ENCODE measurements at regions not wholly inside any gene's neighbourhood (a gene's known extent, or its start where the extent isn't known, plus 50 kb on each side); places are given as distances from the start of the nearest gene placed in this dataset.
A peak's percentile ranks its signal among the peaks of the same experiment; 100 is the strongest.

- TF ChIP-seq ETV1 (tag; conservative IDR thresholded peaks at IDR 0.05; ENCODE audit: low read depth) (0 out of 2 replicates have a peak, but pooled peaks have one; percentile 21), RBBP5 (IDR thresholded peaks at IDR 0.05; ENCODE audit: borderline replicate concordance, insufficient read depth, low read length, poor library complexity, severe bottlenecking) (peak; percentile 32), ZBTB12 (CRISPR knock-in tag; IDR thresholded peaks at IDR 0.05) (0 out of 2 replicates have a peak, but pooled peaks have one; percentile 36), ERF (CRISPR knock-in tag; IDR thresholded peaks at IDR 0.05) (0 out of 2 replicates have a peak, but pooled peaks have one; percentile 26), MYBL2 (IDR thresholded peaks at IDR 0.05; ENCODE audit: low read depth) (no peak), MYBL2 (CRISPR knock-in tag; IDR thresholded peaks at IDR 0.05; ENCODE audit: borderline replicate concordance) (no peak), JUNB (CRISPR knock-in tag; conservative IDR thresholded peaks at IDR 0.05) (no peak), ZBTB9 (CRISPR knock-in tag; IDR thresholded peaks at IDR 0.05) (0 out of 2 replicates have a peak, but pooled peaks have one; percentile 29), ATF4 (CRISPR knock-in tag; IDR thresholded peaks at IDR 0.05) (0 out of 2 replicates have a peak, but pooled peaks have one; percentile 42), ATF7 (IDR thresholded peaks at IDR 0.05) (peak; percentile 61; the same call in 1 of the 2 replicates), DEAF1 (CRISPR knock-in tag; IDR thresholded peaks at IDR 0.05) (peak; percentile 44; the same call in 1 of the 2 replicates), ZNF41 (CRISPR knock-in tag; conservative IDR thresholded peaks at IDR 0.05) (peak; percentile 75; the same call in 1 of the 2 replicates), NFATC3 (IDR thresholded peaks at IDR 0.05) (no peak), HSF4 (CRISPR knock-in tag; IDR thresholded peaks at IDR 0.05; ENCODE audit: borderline replicate concordance) (peak; percentile 83; the same call in 1 of the 2 replicates), TCF3 (CRISPR knock-in tag; IDR thresholded peaks at IDR 0.05) (peak; percentile 63), ZNF644 (tag; IDR thresholded peaks at IDR 0.05; ENCODE audit: low read depth) (peak; percentile 80; the same call in 1 of the 2 replicates), TCF7L2 (IDR thresholded peaks at IDR 0.05; ENCODE audit: low read depth, low read length) (no peak), ATF1 (CRISPR knock-in tag; IDR thresholded peaks at IDR 0.05) (no peak), ATF1 (tag; IDR thresholded peaks at IDR 0.05) (peak; percentile 41; the same call in 1 of the 2 replicates), TFAP4 (CRISPR knock-in tag; IDR thresholded peaks at IDR 0.05; ENCODE audit: borderline replicate concordance) (peak; percentile 98)
Observed at GRCh38 chr1:58896246-58897183, 112.7 kb upstream of the JUN start (continued).
